SJSA1 (cell line): ENCODE measurements at regions not wholly inside any gene's neighbourhood (a gene's known extent, or its start where the extent isn't known, plus 50 kb on each side); places are given as distances from the start of the nearest gene placed in this dataset.
A peak's percentile ranks its signal among the peaks of the same experiment; 100 is the strongest.
"Not testable (repeated sequence)": the region's sequence is repeated elsewhere in the genome, so short reads cannot be mapped to it uniquely, and the experiment has no call there.

Experiments used
- DNase-seq, 2 experiments: peaks; one replicate each; pipeline ENCODE4 v3.0.0-alpha.2; 2015 to 2020; ENCODE audit warnings: low spot score in 2 of 2, low read depth in 1 of 2
- H3K27ac ChIP-seq: fragments of 250-450 bp; sonication (Bioruptor Pico); 2 replicates; pipeline ENCODE4 v1.5.1; 2020; ENCODE audit warnings: mild to moderate bottlenecking, moderate library complexity
- H3K27me3 ChIP-seq: fragments of 250-450 bp; sonication (Bioruptor Pico); replicated peaks from 2 replicates; pipeline ENCODE4 v1.5.1; 2020; ENCODE audit warnings: mild to moderate bottlenecking, moderate library complexity
- H3K36me3 ChIP-seq: fragments of 250-450 bp; sonication (Bioruptor Pico); 2 replicates; pipeline ENCODE4 v1.5.1; 2020; ENCODE audit warnings: mild to moderate bottlenecking
- H3K4me1 ChIP-seq: fragments of 250-450 bp; sonication (Bioruptor Pico); replicated peaks from 2 replicates; pipeline ENCODE4 v1.6.1; 2021; ENCODE audit warnings: mild to moderate bottlenecking
- H3K4me3 ChIP-seq: fragments of 250-450 bp; sonication (Bioruptor Pico); 2 replicates; pipeline ENCODE4 v1.5.1; 2020; ENCODE audit warnings: mild to moderate bottlenecking
- H3K9me3 ChIP-seq: fragments of 250-450 bp; sonication (Bioruptor Pico); replicated peaks from 2 replicates; pipeline ENCODE4 v1.5.1; 2020; ENCODE audit warnings: mild to moderate bottlenecking

GRCh38 chrX:84267432-84267831, 79.4 kb upstream of the RPS6KA6 start:
- H3K36me3 ChIP-seq, H3K4me3 ChIP-seq, H3K27me3 ChIP-seq, H3K4me1 ChIP-seq, DNase-seq, H3K27ac ChIP-seq, H3K9me3 ChIP-seq: not testable (repeated sequence)

DNA sequence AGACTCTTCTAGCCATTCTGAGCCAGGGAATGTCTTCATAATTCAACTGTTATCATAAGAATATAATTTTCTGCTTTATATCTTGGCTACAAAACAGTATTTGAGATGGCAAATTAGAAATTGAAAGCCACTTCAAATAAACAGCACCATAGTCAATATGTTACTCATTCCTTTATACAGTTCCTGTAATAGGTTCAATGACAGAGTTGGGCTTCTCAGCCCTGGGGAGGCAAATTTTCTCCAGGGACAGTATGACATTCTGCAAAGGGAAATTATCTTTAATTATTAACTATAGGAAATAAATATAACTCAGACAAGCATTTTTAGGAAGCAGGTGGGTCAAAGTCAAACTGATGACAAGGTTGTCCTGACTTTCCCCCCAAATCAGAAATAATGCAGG, 71.9 kb upstream of the RPS6KA6 start:
- no peaks in the 10 kb centered on the region for H3K27me3 ChIP-seq
- no peak for DNase-seq
- H3K9me3 ChIP-seq: no peaks in the 10 kb centered on the region
- no peaks in the 10 kb centered on the region for H3K4me1 ChIP-seq
- no peak overlapping the region for H3K4me3 ChIP-seq
- no peaks in the 10 kb centered on the region for H3K36me3 ChIP-seq
- H3K27ac ChIP-seq: no peak overlapping the region

- H3K4me1 ChIP-seq: no peaks in the 10 kb centered on the region
- H3K36me3 ChIP-seq: no peaks in the 10 kb centered on the region
- no peak overlapping the region for H3K4me3 ChIP-seq
- no peak overlapping the region for H3K27ac ChIP-seq
- DNase-seq: no peak
- no peaks in the 10 kb centered on the region for H3K27me3 ChIP-seq
- H3K9me3 ChIP-seq: no peaks in the 10 kb centered on the region
Measured at GRCh38 chrX:84258708-84259107, 70.7 kb upstream of the RPS6KA6 start.

DNA sequence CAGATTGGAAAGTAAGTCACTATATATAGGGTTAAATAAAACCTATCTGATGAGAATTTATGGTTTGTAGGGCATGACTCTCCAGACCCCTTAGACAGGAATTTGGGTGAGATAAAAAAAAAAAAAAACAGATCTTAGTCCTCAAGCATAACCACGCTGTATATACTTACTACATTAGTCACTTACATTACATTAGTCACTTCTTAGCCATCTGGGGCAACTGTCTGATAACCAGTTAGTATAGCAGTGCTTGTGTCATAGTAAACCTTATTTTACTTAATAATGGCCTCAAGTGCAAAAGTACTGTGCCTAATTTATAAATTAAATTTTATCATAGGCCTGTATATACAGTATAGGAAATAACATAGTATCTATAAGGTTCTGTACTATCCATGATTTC, 60.2 kb upstream of the RPS6KA6 start:
- peak in 1 of 2 experiments; percentile 10 for DNase-seq
- H3K4me1 ChIP-seq: 0 out of 2 replicates have a peak, but pooled peaks cover 5% of the 10 kb centered on the region
- no peaks in the 10 kb centered on the region for H3K9me3 ChIP-seq

GRCh38 chrX:84240848-84241565, 53.0 kb upstream of the RPS6KA6 start:
- Histone ChIP-seq H3K36me3 (no peaks in the 10 kb centered on the region), H3K9me3 (no peaks in the 10 kb centered on the region), H3K27me3 (no peaks in the 10 kb centered on the region), H3K4me1 (no peaks in the 10 kb centered on the region), H3K4me3 (no peak overlapping the region), H3K27ac (no peak overlapping the region)
- no peak for DNase-seq

More for the DNA sequence above, 60.2 kb upstream of the RPS6KA6 start:
- Histone ChIP-seq H3K36me3 (no peaks in the 10 kb centered on the region), H3K27me3 (no peaks in the 10 kb centered on the region), H3K27ac (no peak overlapping the region), H3K4me3 (no peak overlapping the region)
